ENCODE measurements at regions not wholly inside any gene's neighbourhood (a gene's known extent, or its start where the extent isn't known, plus 50 kb on each side); places are given as distances from the start of the nearest gene placed in this dataset.

DNA sequence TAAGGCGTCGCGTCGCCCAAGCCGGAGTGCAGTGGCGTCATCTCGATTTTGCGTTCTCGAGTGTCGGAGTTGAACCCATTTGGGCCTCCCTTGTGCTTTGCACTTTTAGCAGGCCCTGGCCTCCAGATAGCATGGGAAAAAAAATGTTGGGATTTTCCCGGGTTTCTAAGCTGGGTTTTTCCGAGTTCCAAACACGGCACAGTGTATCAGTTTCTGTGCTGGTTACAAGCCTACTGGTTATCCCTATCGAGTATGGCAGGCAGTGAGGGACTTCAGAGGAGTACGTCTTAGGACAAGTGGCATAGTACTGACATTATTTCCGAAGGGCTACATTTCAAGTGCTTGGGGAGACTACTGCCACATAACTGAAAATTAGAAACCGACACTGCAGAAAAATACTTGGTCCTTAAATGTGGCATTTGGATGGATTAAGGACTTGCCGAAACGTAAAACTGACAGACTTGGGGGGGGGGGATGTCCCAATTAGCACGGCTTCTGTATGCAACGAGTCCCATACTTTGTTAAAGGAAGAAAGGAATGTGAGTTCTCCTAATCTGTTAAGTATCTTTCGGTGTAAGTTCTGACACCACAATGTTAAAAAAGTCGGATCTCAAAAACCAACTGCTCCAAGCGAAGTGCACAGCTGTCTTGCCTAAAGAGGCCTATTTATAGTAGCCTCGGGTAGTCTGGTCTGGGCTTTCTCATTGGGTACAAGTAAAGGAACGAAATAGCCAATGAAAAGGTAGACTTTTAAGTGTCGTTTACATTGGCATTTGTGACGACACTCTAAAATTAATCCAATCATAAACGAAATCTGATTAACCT lies 70.2 kb downstream of the HFE start:
- TF ChIP-seq, protein P1, sequence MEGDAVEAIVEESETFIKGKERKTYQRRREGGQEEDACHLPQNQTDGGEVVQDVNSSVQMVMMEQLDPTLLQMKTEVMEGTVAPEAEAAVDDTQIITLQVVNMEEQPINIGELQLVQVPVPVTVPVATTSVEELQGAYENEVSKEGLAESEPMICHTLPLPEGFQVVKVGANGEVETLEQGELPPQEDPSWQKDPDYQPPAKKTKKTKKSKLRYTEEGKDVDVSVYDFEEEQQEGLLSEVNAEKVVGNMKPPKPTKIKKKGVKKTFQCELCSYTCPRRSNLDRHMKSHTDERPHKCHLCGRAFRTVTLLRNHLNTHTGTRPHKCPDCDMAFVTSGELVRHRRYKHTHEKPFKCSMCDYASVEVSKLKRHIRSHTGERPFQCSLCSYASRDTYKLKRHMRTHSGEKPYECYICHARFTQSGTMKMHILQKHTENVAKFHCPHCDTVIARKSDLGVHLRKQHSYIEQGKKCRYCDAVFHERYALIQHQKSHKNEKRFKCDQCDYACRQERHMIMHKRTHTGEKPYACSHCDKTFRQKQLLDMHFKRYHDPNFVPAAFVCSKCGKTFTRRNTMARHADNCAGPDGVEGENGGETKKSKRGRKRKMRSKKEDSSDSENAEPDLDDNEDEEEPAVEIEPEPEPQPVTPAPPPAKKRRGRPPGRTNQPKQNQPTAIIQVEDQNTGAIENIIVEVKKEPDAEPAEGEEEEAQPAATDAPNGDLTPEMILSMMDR (IDR thresholded peaks at IDR 0.05; ENCODE audit: insufficient read depth, low read length, poor library complexity, severe bottlenecking): no peak
- DNase-seq (ENCODE audit: low read depth): peak; percentile 99
- peak overlapping the region; percentile 91 for H3K4me3 ChIP-seq (ENCODE audit: low read depth, low read length)
- H3K27me3 ChIP-seq (ENCODE audit: control insufficient read depth, insufficient read depth, low read length): no peaks in the 10 kb centered on the region
- H3K36me3 ChIP-seq (ENCODE audit: control insufficient read depth, insufficient read depth, low read length): no peaks in the 10 kb centered on the region

DNA sequence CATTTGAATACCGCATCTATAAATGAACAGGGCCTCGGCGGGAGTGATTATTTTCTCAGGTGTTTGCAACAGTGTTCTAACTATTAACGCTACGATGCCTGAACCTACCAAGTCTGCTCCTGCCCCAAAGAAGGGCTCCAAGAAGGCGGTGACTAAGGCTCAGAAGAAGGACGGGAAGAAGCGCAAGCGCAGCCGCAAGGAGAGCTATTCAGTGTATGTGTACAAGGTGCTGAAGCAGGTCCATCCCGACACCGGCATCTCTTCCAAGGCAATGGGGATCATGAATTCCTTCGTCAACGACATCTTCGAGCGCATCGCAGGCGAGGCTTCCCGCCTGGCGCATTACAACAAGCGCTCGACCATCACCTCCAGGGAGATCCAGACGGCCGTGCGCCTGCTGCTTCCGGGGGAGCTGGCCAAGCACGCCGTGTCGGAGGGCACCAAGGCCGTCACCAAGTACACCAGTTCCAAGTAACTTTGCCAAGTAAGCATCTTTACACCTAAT lies 70.9 kb downstream of the HFE start:
- DNase-seq (ENCODE audit: low read depth): no peak
- H3K36me3 ChIP-seq (ENCODE audit: control insufficient read depth, insufficient read depth, low read length): no peaks in the 10 kb centered on the region
- H3K27me3 ChIP-seq (ENCODE audit: control insufficient read depth, insufficient read depth, low read length): no peaks in the 10 kb centered on the region
- TF ChIP-seq, protein P1 (IDR thresholded peaks at IDR 0.05; ENCODE audit: insufficient read depth, low read length, poor library complexity, severe bottlenecking): no peak
- H3K4me3 ChIP-seq (ENCODE audit: low read depth, low read length): peak overlapping the region; percentile 80

DNA sequence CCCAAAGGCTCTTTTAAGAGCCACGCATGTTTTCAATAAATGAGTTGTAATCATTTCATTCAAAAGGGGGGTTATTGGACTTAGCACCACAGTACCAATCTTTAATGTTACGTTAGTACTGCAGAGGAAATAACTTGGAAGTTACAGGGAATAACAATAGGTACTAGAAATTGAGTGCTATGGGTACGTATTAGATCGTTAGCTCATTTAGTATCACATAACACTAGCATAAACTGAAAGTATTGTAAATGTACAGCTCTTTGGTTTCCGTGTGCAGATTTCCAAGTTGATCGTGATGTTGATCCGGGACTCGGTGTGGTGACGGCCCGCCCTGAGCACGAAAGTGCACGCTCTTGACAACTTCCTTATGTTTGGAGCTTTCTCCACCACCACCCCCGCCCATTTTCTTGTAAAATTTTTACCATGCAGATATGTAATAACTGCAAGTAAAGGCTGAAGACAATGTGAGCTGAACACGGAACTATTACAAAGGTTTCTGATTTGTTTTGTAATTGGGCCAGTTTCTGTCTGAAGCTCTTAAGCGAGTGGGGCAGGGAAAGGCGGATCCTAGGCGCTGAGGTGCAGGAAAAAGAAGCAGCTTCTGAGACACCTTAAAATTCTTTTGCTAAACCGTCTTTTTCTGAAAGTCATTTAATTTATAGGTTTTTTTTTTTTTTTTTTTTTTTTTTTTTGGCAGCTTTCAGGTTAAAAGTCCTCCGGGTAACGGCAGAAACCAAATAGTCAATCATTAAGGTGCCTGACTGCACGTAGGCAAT lies 71.5 kb downstream of the HFE start:
- Histone ChIP-seq H3K36me3 (ENCODE audit: control insufficient read depth, insufficient read depth, low read length) (no peaks in the 10 kb centered on the region), H3K4me3 (ENCODE audit: low read depth, low read length) (peak overlapping the region; percentile 80), H3K27me3 (ENCODE audit: control insufficient read depth, insufficient read depth, low read length) (no peaks in the 10 kb centered on the region)
- TF ChIP-seq, protein P1 (IDR thresholded peaks at IDR 0.05; ENCODE audit: insufficient read depth, low read length, poor library complexity, severe bottlenecking): no peak
- no peak for DNase-seq (ENCODE audit: low read depth)

DNA sequence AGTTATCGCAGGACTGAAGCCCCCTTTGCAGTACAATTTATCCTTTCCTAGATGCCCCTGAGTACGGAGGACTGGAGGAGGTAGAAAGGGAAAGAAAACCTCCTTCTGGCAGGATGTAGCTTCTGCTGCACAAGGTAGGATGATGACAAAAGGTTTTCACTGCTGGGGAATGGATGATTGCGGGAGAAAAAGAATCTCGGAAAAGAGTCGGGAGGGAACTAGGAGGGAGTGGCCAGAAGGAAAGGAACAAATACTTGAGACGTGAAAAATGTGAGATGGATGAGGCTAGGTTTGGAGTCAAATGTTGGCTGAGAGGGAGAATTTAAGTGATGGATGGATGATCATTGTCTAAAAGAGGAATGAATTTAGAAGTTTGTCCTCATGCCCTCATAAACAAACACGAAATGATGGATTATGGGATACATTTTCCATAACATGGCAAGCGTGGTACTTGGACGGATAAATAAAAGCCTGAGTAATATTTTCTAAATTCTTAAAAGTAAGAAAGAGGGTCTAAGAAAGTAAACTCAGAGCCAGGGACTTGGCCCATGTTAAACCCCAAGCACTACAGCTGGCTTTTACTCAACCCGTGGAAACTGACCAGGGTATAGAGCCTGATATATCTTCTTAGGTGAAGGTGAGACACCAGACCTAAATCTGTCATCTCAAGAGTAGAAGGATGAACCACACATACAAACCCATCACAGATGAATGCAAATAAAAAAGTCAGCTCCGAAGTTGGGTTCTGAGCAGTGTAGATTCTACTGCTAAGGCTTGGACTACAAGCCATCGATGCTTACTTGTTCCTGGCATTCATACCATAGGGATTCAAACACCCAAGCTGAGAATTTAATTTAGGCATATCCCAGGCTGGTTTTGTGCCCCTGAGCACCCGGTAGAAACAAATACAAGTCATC lies 72.4 kb downstream of the HFE start:
- H3K4me3 ChIP-seq (ENCODE audit: low read depth, low read length): peak overlapping the region; percentile 80
- no peaks in the 10 kb centered on the region for H3K36me3 ChIP-seq (ENCODE audit: control insufficient read depth, insufficient read depth, low read length)
- H3K27me3 ChIP-seq (ENCODE audit: control insufficient read depth, insufficient read depth, low read length): no peaks in the 10 kb centered on the region
- DNase-seq (ENCODE audit: low read depth): no peak
- TF ChIP-seq, protein P1 (IDR thresholded peaks at IDR 0.05; ENCODE audit: insufficient read depth, low read length, poor library complexity, severe bottlenecking): no peak

DNA sequence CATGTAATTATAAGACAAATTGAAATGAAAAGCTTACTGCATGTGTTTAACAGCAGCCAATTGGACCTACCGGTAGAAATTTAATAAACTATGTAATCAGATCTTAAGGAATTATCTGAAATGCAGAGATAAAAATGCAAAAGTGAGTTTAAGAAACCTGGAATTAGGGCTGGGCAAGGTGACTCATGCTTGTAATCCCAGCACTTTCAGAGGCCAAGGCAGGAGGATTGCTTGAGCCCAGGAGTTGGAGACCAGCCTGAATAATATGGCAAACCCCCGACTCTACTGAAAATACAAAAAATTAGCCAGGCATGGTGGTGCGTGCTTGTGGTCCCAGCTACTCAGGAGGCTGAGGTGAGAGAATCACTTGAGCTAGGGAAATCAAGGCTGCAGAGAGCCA lies 74.1 kb downstream of the HFE start:
- H3K4me3 ChIP-seq (ENCODE audit: low read depth, low read length): no peak overlapping the region
- no peaks in the 10 kb centered on the region for H3K27me3 ChIP-seq (ENCODE audit: control insufficient read depth, insufficient read depth, low read length)

More for the DNA sequence above, 74.1 kb downstream of the HFE start:
- no peaks in the 10 kb centered on the region for H3K36me3 ChIP-seq (ENCODE audit: control insufficient read depth, insufficient read depth, low read length)
- TF ChIP-seq, protein P1 (IDR thresholded peaks at IDR 0.05; ENCODE audit: insufficient read depth, low read length, poor library complexity, severe bottlenecking): no peak
- DNase-seq (ENCODE audit: low read depth): no peak

All from kidney epithelial cell (primary cell).